IPS DF 19.7 (cell line): ENCODE measurements at regions not wholly inside any gene's neighbourhood (a gene's known extent, or its start where the extent isn't known, plus 50 kb on each side); places are given as distances from the start of the nearest gene placed in this dataset.
"Not testable (repeated sequence)": the region's sequence is repeated elsewhere in the genome, so short reads cannot be mapped to it uniquely, and the experiment has no call there.

Experiments
- DNase-seq: peaks from one replicate; pipeline ENCODE4 v3.0.0-alpha.2; 2013; ENCODE audit warnings: low read depth, low spot score

DNA sequence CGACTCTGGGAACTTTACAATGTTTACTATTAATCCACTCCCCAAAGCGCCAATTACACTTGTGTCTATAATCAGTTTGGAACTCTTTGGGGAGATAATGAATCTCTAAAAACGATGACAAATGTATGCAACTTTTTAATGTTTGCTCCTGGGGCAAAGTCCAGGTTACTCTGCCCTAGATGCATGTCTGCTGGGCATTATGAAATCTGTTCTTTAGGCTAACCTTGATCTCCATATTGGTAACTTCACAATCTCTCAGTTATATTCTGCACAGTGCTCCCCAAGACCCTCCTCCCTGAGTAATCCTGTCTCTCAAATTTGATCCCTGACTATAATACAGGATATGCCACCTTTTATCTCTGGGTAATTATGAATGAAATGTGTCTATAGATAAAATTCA, 152.2 kb upstream of the TRPM3 start:
- no peak for DNase-seq

- no peak for DNase-seq
Observed at GRCh38 chr9:71271602-71272001, 150.2 kb upstream of the TRPM3 start.

DNA sequence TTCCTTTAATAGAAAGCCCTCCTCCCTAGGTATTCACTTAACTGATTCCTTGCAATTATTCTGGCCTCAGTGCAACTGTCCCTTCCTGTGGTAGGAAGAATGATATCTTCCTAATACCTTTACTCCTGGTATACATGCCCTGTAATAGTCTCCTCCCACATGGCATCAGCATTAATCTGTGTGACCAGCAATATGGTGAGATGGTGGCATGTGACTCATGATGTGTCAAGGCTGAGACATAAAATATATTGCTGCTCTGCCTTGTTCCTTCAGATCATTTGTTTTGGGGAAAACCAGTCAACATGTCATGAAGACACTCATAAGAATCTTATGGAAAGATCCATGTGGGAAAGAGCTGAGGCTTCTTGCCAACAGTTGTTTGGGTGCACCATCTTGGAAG, 149.1 kb upstream of the TRPM3 start:
- no peak for DNase-seq

GRCh38 chr9:71269859-71270258, 148.4 kb upstream of the TRPM3 start:
- DNase-seq: no peak

DNA sequence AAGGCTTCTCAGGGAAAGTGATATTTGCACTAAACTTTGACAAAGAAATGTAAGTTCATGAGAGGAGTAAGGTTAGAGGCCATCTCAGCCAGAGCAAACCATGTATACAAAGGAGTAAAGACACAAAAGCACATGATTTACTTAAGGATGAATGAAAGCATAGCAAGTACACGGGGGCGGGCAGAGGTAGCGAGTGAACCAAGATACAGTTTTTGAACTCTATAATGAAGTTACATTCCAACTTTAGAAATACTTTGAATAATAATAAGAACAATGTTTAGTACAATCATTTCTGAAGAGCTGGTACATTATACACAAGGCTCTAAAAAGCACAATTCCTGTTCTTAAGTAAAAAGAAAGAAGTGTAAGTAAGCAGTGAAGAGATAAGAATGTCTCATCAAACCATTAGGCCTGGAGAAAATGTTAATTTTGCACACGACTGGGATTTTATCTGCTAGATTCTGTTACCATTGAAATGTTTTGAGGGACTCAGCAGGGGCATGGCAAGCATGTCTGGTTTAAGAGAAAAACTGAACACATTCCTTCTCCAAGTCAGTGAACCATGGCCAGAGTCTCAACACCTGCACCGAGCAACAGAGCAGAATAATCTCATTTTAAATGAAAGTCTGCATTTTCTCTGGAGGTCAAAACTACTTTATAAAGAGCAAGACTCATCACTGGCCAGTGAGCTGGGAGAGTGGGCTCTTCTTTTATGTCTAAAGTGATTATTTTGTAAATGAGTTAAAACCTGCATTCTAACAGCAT, 147.6 kb upstream of the TRPM3 start:
- DNase-seq: no peak

DNA sequence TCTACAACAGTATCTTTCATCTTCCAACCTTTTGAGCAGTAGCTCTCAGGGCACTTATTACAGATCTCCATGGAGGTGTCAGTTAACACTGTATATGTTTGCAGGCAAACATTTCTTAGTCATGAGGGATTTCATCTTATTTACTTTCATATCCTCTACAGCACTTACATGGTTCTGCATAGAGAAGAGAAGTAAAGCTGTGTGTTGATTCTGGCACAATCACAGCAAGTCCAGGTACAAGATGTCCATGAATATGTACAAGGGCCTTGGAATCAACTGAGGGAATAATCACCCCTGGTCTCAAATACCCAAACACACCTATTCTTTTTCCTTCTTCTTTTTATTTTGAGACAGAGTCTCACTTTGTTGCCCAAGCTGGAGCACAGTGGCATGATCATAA, 142.0 kb upstream of the TRPM3 start:
- DNase-seq: no peak

GRCh38 chr9:71260419-71260818, 139.0 kb upstream of the TRPM3 start:
- not testable (repeated sequence) for DNase-seq

DNA sequence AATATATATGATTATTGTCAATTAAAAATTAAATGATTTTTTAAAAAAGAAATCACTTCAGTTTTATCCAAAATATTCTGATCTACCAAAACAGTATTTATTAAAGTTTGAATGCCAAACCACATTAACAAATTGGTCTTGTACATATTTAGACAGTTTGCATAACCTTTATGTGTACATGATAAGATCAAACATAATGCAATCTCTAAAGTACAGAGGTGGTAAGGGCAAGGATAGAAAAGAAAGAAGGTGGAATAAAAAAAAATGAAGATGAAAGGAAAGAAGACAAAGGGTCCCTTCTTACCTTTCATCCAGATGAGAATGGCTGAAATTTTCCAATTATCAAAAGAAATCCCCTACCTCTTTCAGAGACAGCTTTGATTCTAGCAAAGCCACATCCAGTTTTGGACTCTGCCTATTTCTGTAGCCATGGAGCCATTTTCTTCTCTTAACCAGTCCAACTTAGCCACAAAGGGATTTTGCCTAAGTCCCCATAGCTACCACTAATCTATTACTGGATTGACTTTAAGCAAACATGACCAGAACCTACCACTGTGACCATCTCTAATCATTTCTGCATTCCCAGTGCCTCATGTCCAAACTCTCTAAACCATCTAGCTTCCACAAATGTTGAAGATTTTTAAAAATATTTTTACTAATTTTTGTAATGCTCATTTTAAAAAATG, 133.3 kb upstream of the TRPM3 start:
- no peak for DNase-seq

GRCh38 chr9:71253011-71253410, 131.6 kb upstream of the TRPM3 start:
- DNase-seq: no peak

DNA sequence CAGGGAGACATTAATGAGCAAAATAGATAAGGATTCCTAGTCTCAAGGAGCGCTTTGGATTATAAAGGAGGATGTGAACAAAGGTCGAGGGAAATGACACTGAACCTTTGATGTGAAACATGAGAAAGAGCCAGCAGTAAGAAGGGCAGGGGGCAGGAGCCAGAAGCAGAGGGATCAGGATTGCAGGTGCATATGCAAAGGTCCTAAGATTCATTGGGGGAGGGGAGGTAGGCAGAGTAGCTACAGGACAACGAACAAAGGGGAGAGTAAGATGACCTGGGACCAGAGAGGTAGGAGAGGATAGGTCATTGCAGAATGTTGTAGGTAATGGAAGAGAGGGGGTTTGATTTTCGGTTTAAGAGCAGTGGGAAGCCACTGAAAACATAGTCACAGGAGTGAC, 129.2 kb upstream of the TRPM3 start:
- peak; percentile 95 for DNase-seq

- peak; percentile 45 for DNase-seq
Observed at GRCh38 chr9:71249729-71250317, 128.4 kb upstream of the TRPM3 start.

DNA sequence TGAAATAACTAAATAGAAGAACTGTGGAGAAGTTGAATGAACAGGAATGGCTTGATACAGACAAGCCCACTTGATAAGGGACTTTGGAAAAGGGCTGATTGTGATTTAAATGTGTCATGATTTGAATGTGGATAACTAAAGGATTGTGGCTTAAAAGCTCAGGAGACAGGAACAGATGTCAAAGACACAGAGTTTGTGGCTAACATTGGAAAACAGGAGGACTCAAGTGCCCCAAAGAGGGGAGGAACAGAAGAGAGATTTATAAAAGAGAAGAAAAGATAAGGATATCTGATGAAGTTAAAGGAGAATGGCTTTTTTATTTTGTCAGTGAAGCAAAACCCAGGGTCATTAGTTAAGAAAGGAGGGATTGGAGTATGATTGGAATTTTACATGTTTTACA, 124.2 kb upstream of the TRPM3 start:
- peak; percentile 28 for DNase-seq

GRCh38 chr9:71243951-71244350, 122.5 kb upstream of the TRPM3 start:
- DNase-seq: peak; percentile 20

GRCh38 chr9:71242081-71242480, 120.7 kb upstream of the TRPM3 start:
- no peak for DNase-seq

- DNase-seq: no peak
Observed at GRCh38 chr9:71237051-71237450, 115.6 kb upstream of the TRPM3 start.

- DNase-seq: no peak
Observed at GRCh38 chr9:71233646-71234045, 112.2 kb upstream of the TRPM3 start.

- DNase-seq: no peak
Observed at GRCh38 chr9:71223953-71224538, 102.6 kb upstream of the TRPM3 start.

- no peak for DNase-seq
Observed at GRCh38 chr9:71218774-71219173, 97.4 kb upstream of the TRPM3 start.

DNA sequence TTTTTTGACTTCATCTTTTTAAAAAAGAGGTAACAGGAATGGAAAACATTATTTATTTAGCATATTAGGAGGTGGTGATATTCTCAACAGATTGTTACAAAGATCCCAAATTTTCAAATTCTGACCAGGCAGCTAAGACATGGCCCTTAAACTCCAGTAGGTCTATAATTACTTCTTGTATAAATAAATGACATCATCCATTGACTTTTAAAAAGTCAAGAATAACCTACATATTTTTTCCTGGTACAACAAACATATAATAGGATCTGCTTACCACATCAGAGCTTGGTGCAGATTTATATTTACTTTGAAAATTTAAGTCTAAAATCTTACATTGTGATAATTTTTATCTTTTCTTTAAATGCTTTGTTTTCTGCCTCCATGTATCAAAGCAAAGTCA, 92.2 kb upstream of the TRPM3 start:
- DNase-seq: no peak

GRCh38 chr9:71210326-71210725, 88.9 kb upstream of the TRPM3 start:
- DNase-seq: peak; percentile 7

GRCh38 chr9:71209890-71210289, 88.5 kb upstream of the TRPM3 start:
- no peak for DNase-seq

DNA sequence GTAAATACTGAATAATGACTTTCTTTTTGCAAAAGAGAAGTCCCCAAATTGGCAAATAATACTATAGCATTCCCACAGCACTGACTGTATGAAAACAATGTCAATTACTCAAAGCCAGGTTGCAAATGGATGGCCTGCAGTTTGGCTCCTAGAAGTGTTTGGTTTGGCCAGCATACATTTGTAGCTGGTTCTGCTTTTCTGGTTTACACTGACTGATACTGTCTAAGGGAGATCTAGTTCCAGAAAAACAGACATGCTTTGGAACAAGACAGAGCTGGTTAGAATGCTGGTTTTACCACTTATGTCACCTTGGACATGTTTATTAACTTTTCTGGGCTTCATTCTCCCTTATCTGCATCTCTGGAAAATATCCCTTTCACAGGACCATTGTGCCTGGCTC, 81.5 kb upstream of the TRPM3 start:
- no peak for DNase-seq

- no peak for DNase-seq
Observed at GRCh38 chr9:71191708-71192107, 70.3 kb upstream of the TRPM3 start.
